H54 (cell line): ENCODE measurements at regions not wholly inside any gene's neighbourhood (a gene's known extent, or its start where the extent isn't known, plus 50 kb on each side); places are given as distances from the start of the nearest gene placed in this dataset.

Source experiments
- DNase-seq: peaks from one replicate; pipeline ENCODE4 v3.0.0; 2011; ENCODE audit warnings: low spot score, mixed read lengths; ENCODE audit not compliant: insufficient read length
- FAIRE-seq: peaks from 3 replicates; lab custom pipeline; 2011; peaks lifted over from hg19 to GRCh38; lab: Jason Lieb, UNC
- POLR2A ChIP-seq: IDR thresholded peaks from 2 replicates; pipeline ENCODE4 v1.6.1; 2011; ENCODE audit warnings: low read depth, mild to moderate bottlenecking, low read length

DNA sequence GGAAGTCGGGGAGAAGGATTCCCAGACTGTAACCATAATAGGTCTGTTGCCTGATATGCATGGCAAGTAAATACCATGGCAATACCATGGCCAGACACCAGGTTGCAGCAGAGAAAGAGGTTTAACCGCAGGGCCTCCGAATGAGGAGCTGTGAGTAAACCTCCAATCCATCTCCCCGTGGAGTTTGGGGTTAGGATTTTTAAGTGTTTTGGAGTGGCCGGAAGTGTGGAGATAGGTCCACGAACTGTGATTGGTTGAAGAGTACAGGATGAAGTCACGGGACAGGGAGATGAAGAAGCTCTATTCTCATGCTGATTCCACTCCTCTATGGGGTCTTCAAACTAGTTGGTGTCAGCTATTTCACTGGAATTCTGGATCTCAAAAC lies 127.9 kb downstream of the ST8SIA2 start:
- FAIRE-seq = no peak
- peak; percentile 35 for DNase-seq
- no peak for TF ChIP-seq POLR2A

DNA sequence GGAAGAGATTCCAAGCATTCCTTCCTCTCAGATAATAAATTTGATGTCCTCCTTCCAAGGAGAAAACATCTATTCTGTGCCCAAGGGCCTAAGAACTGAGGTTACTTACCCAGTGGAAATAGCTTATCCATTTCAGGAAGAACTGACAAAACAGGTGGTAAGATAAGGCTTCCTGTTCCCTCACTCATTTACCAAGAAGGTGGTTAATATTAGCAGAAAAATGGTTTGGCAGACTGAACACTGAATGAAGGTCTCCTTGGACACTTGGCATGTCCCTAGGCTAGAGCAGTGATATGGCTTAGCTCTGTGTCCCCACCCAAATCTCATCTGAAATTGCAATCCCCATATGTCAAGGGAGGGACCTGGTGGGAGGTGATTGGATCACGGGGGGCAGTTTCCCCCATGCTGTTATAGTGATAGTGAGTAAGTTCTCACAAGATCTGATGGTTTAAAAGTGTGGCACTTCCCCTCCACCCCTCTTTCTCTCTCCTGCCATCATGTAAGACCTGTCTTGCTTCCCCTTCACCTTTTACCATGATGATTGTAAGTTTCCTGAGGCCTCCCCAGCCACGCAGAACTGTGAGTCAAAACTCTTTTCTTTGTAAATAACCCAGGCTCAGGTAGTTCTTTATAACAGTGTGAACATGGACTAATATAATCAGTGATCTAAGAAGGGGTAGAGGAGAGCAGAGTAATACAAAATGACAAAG lies 127.4 kb downstream of the ST8SIA2 start:
- DNase-seq (no peak), FAIRE-seq (no peak)

DNA sequence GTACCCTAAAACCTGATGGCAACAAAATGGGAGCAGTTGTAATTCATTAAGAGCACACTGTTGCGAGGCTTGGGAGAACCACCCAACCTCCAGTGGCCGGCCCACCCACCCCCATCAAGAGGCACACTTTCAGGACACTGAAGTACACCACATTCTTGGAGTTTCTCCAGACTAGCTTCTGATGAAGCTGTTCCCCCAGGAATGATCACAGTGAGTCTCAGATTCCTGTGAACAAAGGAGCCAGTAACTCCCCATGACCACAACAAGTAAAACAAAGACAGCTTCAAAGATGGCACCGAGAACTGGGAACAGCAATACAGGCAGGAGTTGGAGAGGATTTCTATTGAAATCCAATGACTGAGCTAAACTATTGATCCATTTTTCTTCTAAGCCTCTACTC lies 126.0 kb downstream of the ST8SIA2 start:
- DNase-seq = no peak
- no peak for FAIRE-seq
- no peak for TF ChIP-seq POLR2A

More for the DNA sequence above, 127.4 kb downstream of the ST8SIA2 start:
- TF ChIP-seq POLR2A = no peak
